ENCODE measurements at regions not wholly inside any gene's neighbourhood (a gene's known extent, or its start where the extent isn't known, plus 50 kb on each side); places are given as distances from the start of the nearest gene placed in this dataset.

- DNase-seq (ENCODE audit: low spot score): no peak
- no peaks in the 10 kb centered on the region for H3K4me1 Mint-ChIP-seq
- H3K27ac Mint-ChIP-seq: no peak overlapping the region
- no peaks in the 10 kb centered on the region for H3K79me2 ChIP-seq (replicated peaks; ENCODE audit: insufficient read depth)
- H3K9me3 Mint-ChIP-seq: no peaks in the 10 kb centered on the region; the same call in 1 of the 3 replicates
- no peak overlapping the region for H3K4me2 ChIP-seq
- H3K36me3 ChIP-seq (ENCODE audit: insufficient read depth): no peaks in the 10 kb centered on the region
- no peak for TF ChIP-seq NANOG (IDR thresholded peaks at IDR 0.05; ENCODE audit: borderline replicate concordance)
- TF ChIP-seq EZH2 (IDR thresholded peaks at IDR 0.05; ENCODE audit: low read depth, unreplicated experiment): no peak
- TF ChIP-seq EZH2phosphoT487 (IDR thresholded peaks at IDR 0.05; ENCODE audit: unreplicated experiment): no peak
- no peak for TF ChIP-seq CTCF (conservative IDR thresholded peaks at IDR 0.05; ENCODE audit: low read depth in 2 of 2)
- TF ChIP-seq ZNF114 (CRISPR knock-in tag; IDR thresholded peaks at IDR 0.05): no peak
- no peak for TF ChIP-seq ZNF331 (CRISPR knock-in tag; IDR thresholded peaks at IDR 0.05; ENCODE audit: low read depth)
- no peak for TF ChIP-seq ZNF462 (CRISPR knock-in tag; IDR thresholded peaks at IDR 0.05)
- TF ChIP-seq STAT1 (IDR thresholded peaks at IDR 0.05; ENCODE audit: unreplicated experiment): no peak
- TF ChIP-seq JUNB (IDR thresholded peaks at IDR 0.05; ENCODE audit: unreplicated experiment): no peak
- no peak for TF ChIP-seq CREB1 (CRISPR knock-in tag; IDR thresholded peaks at IDR 0.05; ENCODE audit: low read depth)
- no peak for TF ChIP-seq REST (IDR thresholded peaks at IDR 0.05; ENCODE audit: unreplicated experiment)
- no peak for TF ChIP-seq ETS1 (IDR thresholded peaks at IDR 0.05)
- no peak for TF ChIP-seq POLR2AphosphoS5 (IDR thresholded peaks at IDR 0.05; ENCODE audit: low read depth)
- H4K20me1 ChIP-seq (replicated peaks; ENCODE audit: insufficient read depth): no peaks in the 10 kb centered on the region
- no peaks in the 10 kb centered on the region for H3K36me3 Mint-ChIP-seq (ENCODE audit: low read depth)
- 0 out of 2 replicates have a peak, but pooled peaks cover 6% of the 10 kb centered on the region for H3K9me2 ChIP-seq (ENCODE audit: insufficient read depth)
- no peak overlapping the region for H3K27ac ChIP-seq (ENCODE audit: low read depth)
- no peak overlapping the region for H3K4me3 ChIP-seq
- peaks cover 4% of the 10 kb centered on the region for H3K27me3 Mint-ChIP-seq (ENCODE audit: insufficient read depth, low read depth, poor library complexity)
- no peaks in the 10 kb centered on the region for H3K27me3 ChIP-seq (ENCODE audit: insufficient read depth)
- H3K4me1 ChIP-seq (ENCODE audit: insufficient read depth): no peaks in the 10 kb centered on the region
- H2AFZ ChIP-seq: no peak overlapping the region
- ATAC-seq: no peak
- H3K4me3 Mint-ChIP-seq: no peak overlapping the region
- no peaks in the 10 kb centered on the region for H3F3A ChIP-seq (replicated peaks; ENCODE audit: low read depth)
Measured at GRCh38 chr6:3653528-3654070, 97.9 kb downstream of the PXDC1 start.
